ENCODE measurements at regions not wholly inside any gene's neighbourhood (a gene's known extent, or its start where the extent isn't known, plus 50 kb on each side); places are given as distances from the start of the nearest gene placed in this dataset.

DNA sequence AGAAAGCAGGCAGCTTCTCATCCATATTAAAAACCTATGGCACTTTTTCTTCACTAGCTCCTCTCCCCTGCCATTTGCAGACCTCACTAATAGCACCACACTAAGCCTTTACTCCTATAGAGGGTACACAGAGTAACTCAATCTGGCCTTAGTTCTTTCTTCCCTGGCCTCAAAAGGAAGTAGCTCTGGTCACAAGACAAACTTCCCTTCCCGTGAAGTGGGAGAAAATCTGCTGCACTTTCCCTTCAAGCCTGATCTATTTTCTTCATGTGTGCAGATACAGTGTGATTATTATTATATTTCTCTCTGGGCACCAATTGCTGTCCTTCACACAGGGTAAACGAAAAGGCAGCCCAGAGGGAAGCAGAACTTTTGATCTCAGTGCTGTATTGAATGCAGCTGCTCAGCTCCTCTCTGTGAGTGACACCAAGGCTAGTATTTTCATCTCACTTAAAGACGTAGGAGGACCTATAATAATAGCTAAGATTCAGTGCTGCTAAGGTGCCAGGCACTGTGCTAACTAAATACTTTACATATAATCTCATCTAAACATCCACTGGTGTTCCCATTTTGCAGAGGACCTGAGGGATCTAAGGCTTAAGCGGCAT, 61.9 kb upstream of the RASGRP1 start:
- Mint-ChIP-seq H3K36me3 (ENCODE audit: unreplicated experiment) (no peaks in the 10 kb centered on the region), H3K9me3 (ENCODE audit: unreplicated experiment) (no peaks in the 10 kb centered on the region), H3K4me3 (ENCODE audit: unreplicated experiment) (no peak overlapping the region), H3K27ac (ENCODE audit: unreplicated experiment) (no peak overlapping the region), H3K27me3 (ENCODE audit: unreplicated experiment) (peaks cover 33% of the 10 kb centered on the region), H3K4me1 (ENCODE audit: unreplicated experiment) (no peaks in the 10 kb centered on the region)
- no peak for DNase-seq (ENCODE audit: extremely low spot score, unreplicated experiment)
- TF ChIP-seq, protein P1, sequence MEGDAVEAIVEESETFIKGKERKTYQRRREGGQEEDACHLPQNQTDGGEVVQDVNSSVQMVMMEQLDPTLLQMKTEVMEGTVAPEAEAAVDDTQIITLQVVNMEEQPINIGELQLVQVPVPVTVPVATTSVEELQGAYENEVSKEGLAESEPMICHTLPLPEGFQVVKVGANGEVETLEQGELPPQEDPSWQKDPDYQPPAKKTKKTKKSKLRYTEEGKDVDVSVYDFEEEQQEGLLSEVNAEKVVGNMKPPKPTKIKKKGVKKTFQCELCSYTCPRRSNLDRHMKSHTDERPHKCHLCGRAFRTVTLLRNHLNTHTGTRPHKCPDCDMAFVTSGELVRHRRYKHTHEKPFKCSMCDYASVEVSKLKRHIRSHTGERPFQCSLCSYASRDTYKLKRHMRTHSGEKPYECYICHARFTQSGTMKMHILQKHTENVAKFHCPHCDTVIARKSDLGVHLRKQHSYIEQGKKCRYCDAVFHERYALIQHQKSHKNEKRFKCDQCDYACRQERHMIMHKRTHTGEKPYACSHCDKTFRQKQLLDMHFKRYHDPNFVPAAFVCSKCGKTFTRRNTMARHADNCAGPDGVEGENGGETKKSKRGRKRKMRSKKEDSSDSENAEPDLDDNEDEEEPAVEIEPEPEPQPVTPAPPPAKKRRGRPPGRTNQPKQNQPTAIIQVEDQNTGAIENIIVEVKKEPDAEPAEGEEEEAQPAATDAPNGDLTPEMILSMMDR (IDR thresholded peaks at IDR 0.05): no peak

- H3K27ac Mint-ChIP-seq (ENCODE audit: unreplicated experiment): no peak overlapping the region
- no peak overlapping the region for H3K4me3 Mint-ChIP-seq (ENCODE audit: unreplicated experiment)
- H3K36me3 Mint-ChIP-seq (ENCODE audit: unreplicated experiment): no peaks in the 10 kb centered on the region
- TF ChIP-seq, protein P1 (IDR thresholded peaks at IDR 0.05): no peak
- peaks cover 28% of the 10 kb centered on the region for H3K27me3 Mint-ChIP-seq (ENCODE audit: unreplicated experiment)
- no peak for DNase-seq (ENCODE audit: extremely low spot score, unreplicated experiment)
- H3K9me3 Mint-ChIP-seq (ENCODE audit: unreplicated experiment): no peaks in the 10 kb centered on the region
- no peaks in the 10 kb centered on the region for H3K4me1 Mint-ChIP-seq (ENCODE audit: unreplicated experiment)
Measured at GRCh38 chr15:38627689-38628277, 63.2 kb upstream of the RASGRP1 start.

DNA sequence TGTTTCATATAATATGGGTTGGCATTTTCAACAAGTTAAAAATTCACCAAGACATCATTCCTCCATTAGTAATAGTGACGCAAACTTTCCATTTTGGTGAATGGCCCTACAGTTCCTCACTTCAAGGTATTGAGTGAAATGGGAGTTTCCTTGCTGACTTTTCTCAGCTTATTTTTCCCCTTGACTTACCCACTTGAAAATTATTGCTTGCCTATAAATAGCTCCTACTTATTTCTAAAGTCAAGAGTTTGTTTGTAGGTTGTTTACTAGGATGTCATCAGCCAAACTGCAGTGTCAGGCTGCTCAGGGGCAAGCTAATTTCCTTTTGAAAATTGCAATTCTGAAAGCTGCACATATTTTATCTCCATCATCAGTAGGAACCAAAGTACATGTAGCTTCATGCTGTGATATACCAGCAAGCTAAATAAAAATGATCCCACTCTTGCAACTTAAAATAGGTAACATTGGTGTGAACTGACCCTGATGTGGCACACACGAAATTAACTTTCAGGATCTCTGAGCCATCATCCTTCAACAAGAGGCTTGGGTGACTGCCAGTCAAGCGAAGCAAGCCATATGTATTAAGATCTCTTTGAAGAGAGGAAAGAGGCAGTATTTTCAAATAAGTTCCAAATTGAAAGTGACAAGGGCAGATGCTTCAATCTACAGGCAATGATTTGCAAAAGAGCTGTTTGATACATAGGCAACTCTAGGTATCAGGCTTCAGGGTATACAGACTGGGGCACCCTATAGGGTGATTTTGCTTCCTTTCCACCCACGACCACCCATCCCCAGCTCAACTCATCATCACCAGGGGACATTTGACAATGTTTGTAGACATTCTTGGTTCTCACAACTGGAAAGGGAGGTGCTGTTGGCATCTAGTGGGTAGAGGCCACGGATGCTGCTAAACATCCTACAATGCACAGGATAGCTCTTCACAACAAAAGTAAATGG, 66.8 kb upstream of the RASGRP1 start:
- Mint-ChIP-seq H3K36me3 (ENCODE audit: unreplicated experiment) (no peaks in the 10 kb centered on the region), H3K4me1 (ENCODE audit: unreplicated experiment) (no peaks in the 10 kb centered on the region), H3K27me3 (ENCODE audit: unreplicated experiment) (peaks cover 38% of the 10 kb centered on the region), H3K27ac (ENCODE audit: unreplicated experiment) (no peak overlapping the region), H3K4me3 (ENCODE audit: unreplicated experiment) (no peak overlapping the region), H3K9me3 (ENCODE audit: unreplicated experiment) (no peaks in the 10 kb centered on the region)
- TF ChIP-seq, protein P1 (IDR thresholded peaks at IDR 0.05): no peak
- no peak for DNase-seq (ENCODE audit: extremely low spot score, unreplicated experiment)

GRCh38 chr15:38635170-38635569, 70.6 kb upstream of the RASGRP1 start:
- DNase-seq (ENCODE audit: extremely low spot score, unreplicated experiment): no peak
- no peaks in the 10 kb centered on the region for H3K9me3 Mint-ChIP-seq (ENCODE audit: unreplicated experiment)
- no peak overlapping the region for H3K27ac Mint-ChIP-seq (ENCODE audit: unreplicated experiment)
- H3K36me3 Mint-ChIP-seq (ENCODE audit: unreplicated experiment): no peaks in the 10 kb centered on the region
- TF ChIP-seq, protein P1 (IDR thresholded peaks at IDR 0.05): no peak
- peaks cover 51% of the 10 kb centered on the region for H3K27me3 Mint-ChIP-seq (ENCODE audit: unreplicated experiment)
- H3K4me1 Mint-ChIP-seq (ENCODE audit: unreplicated experiment): no peaks in the 10 kb centered on the region
- no peak overlapping the region for H3K4me3 Mint-ChIP-seq (ENCODE audit: unreplicated experiment)

- H3K4me3 Mint-ChIP-seq (ENCODE audit: unreplicated experiment): no peak overlapping the region
- no peak overlapping the region for H3K27ac Mint-ChIP-seq (ENCODE audit: unreplicated experiment)
- DNase-seq (ENCODE audit: extremely low spot score, unreplicated experiment): no peak
- peaks cover 54% of the 10 kb centered on the region for H3K27me3 Mint-ChIP-seq (ENCODE audit: unreplicated experiment)
- H3K4me1 Mint-ChIP-seq (ENCODE audit: unreplicated experiment): no peaks in the 10 kb centered on the region
- no peaks in the 10 kb centered on the region for H3K9me3 Mint-ChIP-seq (ENCODE audit: unreplicated experiment)
- H3K36me3 Mint-ChIP-seq (ENCODE audit: unreplicated experiment): no peaks in the 10 kb centered on the region
- TF ChIP-seq, protein P1 (IDR thresholded peaks at IDR 0.05): no peak
Measured at GRCh38 chr15:38636597-38636996, 72.0 kb upstream of the RASGRP1 start.

All from osteocyte (in vitro differentiated cells).